SK-N-SH (cell line): ENCODE measurements at regions not wholly inside any gene's neighbourhood (a gene's known extent, or its start where the extent isn't known, plus 50 kb on each side); places are given as distances from the start of the nearest gene placed in this dataset.

ENCODE experiments used
- CTCF ChIA-PET: fragments of 300-600, 350-600 bp; formaldehyde crosslinking; extraction: SDS; loops from one replicate; lab custom pipeline; 2021; lab: Yijun Ruan, JAX
- POLR2A ChIA-PET: fragments of 350-600 bp; sonication (Branson Sonifier 250); formaldehyde crosslinking; extraction: SDS; loops from one replicate; lab custom pipeline; 2020; ENCODE audit warnings: antibody characterized with exemption, inconsistent platforms; lab: Yijun Ruan, JAX
- DNase-seq: peaks from one replicate; pipeline ENCODE4 v3.0.0; 2012
- H2AFZ ChIP-seq: fragments of 200-600 bp; sonication (generic); 2 replicates; pipeline ENCODE4 v1.8.1; 2016; ENCODE audit warnings: antibody characterized with exemption, mild to moderate bottlenecking, low read depth
- H3F3A ChIP-seq: fragments of 200-600 bp; sonication (generic); replicated peaks from 2 replicates; pipeline ENCODE3; 2016; ENCODE audit warnings: antibody characterized with exemption, mild to moderate bottlenecking; ENCODE audit not compliant: insufficient read depth
- H3K27ac ChIP-seq, 2 experiments: fragments of 200-500 bp in 1 of 2; fragments of 200-600 bp in 1 of 2; sonication (Bioruptor generic) in 1 of 2; sonication (generic), shearing (Covaris generic) in 1 of 2; 2 replicates each; pipeline versions ENCODE4 v1.5.1 to v1.6.1; 2014 to 2016; ENCODE audit warnings: low read depth in 2 of 2, inconsistent platforms in 1 of 2, low read length in 1 of 2, mild to moderate bottlenecking in 1 of 2, mixed read lengths in 1 of 2
- H3K27me3 ChIP-seq: fragments of 200-600 bp; sonication (generic), shearing (Covaris generic); 2 replicates; pipeline ENCODE4 v1.6.1; 2016; ENCODE audit warnings: mixed run types; ENCODE audit not compliant: insufficient read depth
- H3K36me3 ChIP-seq, 2 experiments: fragments of 200-500 bp in 1 of 2; fragments of 200-600 bp in 1 of 2; sonication (Bioruptor generic) in 1 of 2; sonication (generic) in 1 of 2; replicated peaks in 1 of 2; 2 replicates each; pipeline versions ENCODE3 to v1.5.1; 2014 to 2016; ENCODE audit warnings: low read length in 1 of 2, mild to moderate bottlenecking in 1 of 2; ENCODE audit not compliant: insufficient read depth in 2 of 2, control insufficient read depth in 1 of 2
- H3K4me1 ChIP-seq, 2 experiments: fragments of 200-500 bp in 1 of 2; fragments of 200-600 bp in 1 of 2; sonication (Bioruptor generic) in 1 of 2; sonication (generic), shearing (Covaris generic) in 1 of 2; 2 replicates each; pipeline versions ENCODE4 v1.5.1 to v1.6.1; 2014 to 2016; ENCODE audit warnings: low read depth in 1 of 2, low read length in 1 of 2, mixed run types in 1 of 2; ENCODE audit not compliant: insufficient read depth in 2 of 2, control insufficient read depth in 1 of 2
- H3K4me2 ChIP-seq: fragments of 200-600 bp; sonication (generic), shearing (Covaris generic); 2 replicates; pipeline ENCODE4 v1.6.1; 2017; ENCODE audit warnings: mixed run types
- H3K4me3 ChIP-seq, 2 experiments: fragments of 200-500 bp in 1 of 2; fragments of 200-600 bp in 1 of 2; sonication (Bioruptor generic) in 1 of 2; sonication (generic), shearing (Covaris generic) in 1 of 2; 2 replicates each; pipeline versions ENCODE4 v1.5.1 to v1.8.1; 2014 to 2016; ENCODE audit warnings: low read depth in 2 of 2, inconsistent platforms in 1 of 2, low read length in 1 of 2, mild to moderate bottlenecking in 1 of 2, mixed read lengths in 1 of 2, moderate library complexity in 1 of 2
- H3K79me2 ChIP-seq: fragments of 200-600 bp; sonication (generic); 2 replicates; pipeline ENCODE4 v1.8.1; 2017; ENCODE audit warnings: mild to moderate bottlenecking; ENCODE audit not compliant: insufficient read depth
- H3K9ac ChIP-seq: fragments of 200-600 bp; sonication (generic); 2 replicates; pipeline ENCODE4 v1.6.1; 2017; ENCODE audit warnings: mixed run types
- H3K9me2 ChIP-seq: fragments of 200-600 bp; sonication (generic); 2 replicates; pipeline ENCODE4 v1.6.1; 2017; ENCODE audit warnings: mixed run types
- H3K9me3 ChIP-seq: fragments of 200-600 bp; sonication (generic); 2 replicates; pipeline ENCODE4 v1.6.1; 2017; ENCODE audit warnings: mixed run types, mild to moderate bottlenecking, moderate library complexity
- H4K20me1 ChIP-seq: fragments of 200-600 bp; sonication (generic); 2 replicates; pipeline ENCODE4 v1.6.1; 2017; ENCODE audit warnings: mild to moderate bottlenecking, mixed run types; ENCODE audit not compliant: insufficient read depth
- CHD2 ChIP-seq: fragments of 150-350 bp; IDR thresholded peaks from 2 replicates; pipeline ENCODE4 v1.6.1; 2018; ENCODE audit warnings: low read length; ENCODE audit not compliant: partially characterized antibody
- CTCF ChIP-seq: fragments of 200-600 bp; sonication (generic); IDR thresholded peaks from 2 replicates; pipeline ENCODE4 v1.6.1; 2017; ENCODE audit warnings: antibody characterized with exemption, mild to moderate bottlenecking, moderate library complexity
- ELF1 ChIP-seq: IDR thresholded peaks from 2 replicates; pipeline ENCODE4 v1.4.0; 2012
- EP300 ChIP-seq, 2 experiments: IDR thresholded peaks; 2 replicates each; pipeline versions ENCODE4 v1.4.0 to v1.6.1; 2012; ENCODE audit warnings: borderline replicate concordance in 1 of 2, low read depth in 1 of 2, low read length in 1 of 2
- FOXM1 ChIP-seq: IDR thresholded peaks from 2 replicates; pipeline ENCODE4 v1.4.0; 2012; ENCODE audit warnings: low read depth, mild to moderate bottlenecking
- GABPA ChIP-seq: IDR thresholded peaks from 2 replicates; pipeline ENCODE4 v1.4.0; 2012; ENCODE audit warnings: low read depth, mild to moderate bottlenecking
- GATA2 ChIP-seq: sonication (generic); formaldehyde crosslinking; IDR thresholded peaks from 2 replicates; pipeline ENCODE4 v1.5.0; 2020; ENCODE audit warnings: mild to moderate bottlenecking, missing genetic modification reagents
- JUND ChIP-seq: IDR thresholded peaks from 2 replicates; pipeline ENCODE4 v1.4.0; 2012
- MXI1 ChIP-seq: IDR thresholded peaks from 2 replicates; pipeline ENCODE4 v1.6.1; 2012; ENCODE audit warnings: mild to moderate bottlenecking, low read depth, low read length, improper control_type of control experiment
- RAD21 ChIP-seq: IDR thresholded peaks from 2 replicates; pipeline ENCODE4 v1.6.1; 2012; ENCODE audit warnings: mild to moderate bottlenecking, low read length
- RCOR1 ChIP-seq: fragments of 150-350 bp; IDR thresholded peaks from 2 replicates; pipeline ENCODE4 v1.6.1; 2017; ENCODE audit warnings: antibody characterized with exemption, low read length
- REST ChIP-seq: IDR thresholded peaks from 2 replicates; pipeline ENCODE4 v1.6.1; 2012; ENCODE audit warnings: mild to moderate bottlenecking, low read depth, low read length, moderate library complexity
- RFX5 ChIP-seq: IDR thresholded peaks from 2 replicates; pipeline ENCODE4 v1.6.1; 2012; ENCODE audit warnings: mild to moderate bottlenecking, improper control_type of control experiment, low read length
- RXRA ChIP-seq: IDR thresholded peaks from 2 replicates; pipeline ENCODE4 v1.4.0; 2012; ENCODE audit warnings: low read depth, mild to moderate bottlenecking, borderline replicate concordance
- SMC3 ChIP-seq: IDR thresholded peaks from 2 replicates; pipeline ENCODE4 v1.6.1; 2012; ENCODE audit warnings: low read depth, low read length, improper control_type of control experiment
- TAF1 ChIP-seq: IDR thresholded peaks from 2 replicates; pipeline ENCODE4 v1.6.1; 2012; ENCODE audit warnings: low read depth, mild to moderate bottlenecking, low read length, moderate library complexity, borderline replicate concordance
- USF2 ChIP-seq: fragments of 150-350 bp; IDR thresholded peaks from 2 replicates; pipeline ENCODE4 v1.6.1; 2017; ENCODE audit warnings: antibody characterized with exemption, low read length, low read depth, borderline replicate concordance
- ZBTB33 ChIP-seq: IDR thresholded peaks from 2 replicates; pipeline ENCODE4 v1.4.0; 2012; ENCODE audit warnings: low read depth, borderline replicate concordance
- WGBS: methylation state at CpG from one replicate; pipeline ENCODE4 v1.1.6; 2017; ENCODE audit warnings: low lambda C conversion rate; 5-methylcytosine and 5-hydroxymethylcytosine counted together
- TF ChIP-seq, protein P1 (sequence below): IDR thresholded peaks from 2 replicates; pipeline ENCODE4 v1.4.0; 2012; ENCODE audit warnings: low read depth, borderline replicate concordance

GRCh38 chr6:149263321-149263720 is 54.2 kb upstream of the TAB2 start:
- TF ChIP-seq, protein P1, sequence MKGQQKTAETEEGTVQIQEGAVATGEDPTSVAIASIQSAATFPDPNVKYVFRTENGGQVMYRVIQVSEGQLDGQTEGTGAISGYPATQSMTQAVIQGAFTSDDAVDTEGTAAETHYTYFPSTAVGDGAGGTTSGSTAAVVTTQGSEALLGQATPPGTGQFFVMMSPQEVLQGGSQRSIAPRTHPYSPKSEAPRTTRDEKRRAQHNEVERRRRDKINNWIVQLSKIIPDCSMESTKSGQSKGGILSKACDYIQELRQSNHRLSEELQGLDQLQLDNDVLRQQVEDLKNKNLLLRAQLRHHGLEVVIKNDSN: no peak
- TF ChIP-seq RXRA (no peak), SMC3 (no peak), JUND (no peak), FOXM1 (no peak)
- TF ChIP-seq, all 33 proteins: peak for 0
- Histone ChIP-seq H4K20me1 (no peaks in the 10 kb centered on the region), H3K36me3 (no peaks in the 10 kb centered on the region), H3K4me3 (no peak overlapping the region), H3K4me2 (no peak overlapping the region), H3K9me3 (no peaks in the 10 kb centered on the region), H3F3A (no peaks in the 10 kb centered on the region), H3K9me2 (no peaks in the 10 kb centered on the region), H3K27ac (no peak overlapping the region), H3K4me1 (no peaks in the 10 kb centered on the region; a peak in 1 of 4 replicates), H3K27me3 (no peaks in the 10 kb centered on the region), H2AFZ (no peak overlapping the region), H3K79me2 (no peaks in the 10 kb centered on the region), H3K9ac (no peak overlapping the region)
- POLR2A ChIA-PET: no interaction called here
- DNase-seq: no peak
- CTCF ChIA-PET: interaction anchor here (0.6 kb wide), 1 partner anchor 210 kb away, joined by 3 read pairs; no protein-coding TSS in a partner anchor
- WGBS: 92% methylated on average over 2 of the region's 2 CpGs

GRCh38 chr6:149264629-149265028 is 52.9 kb upstream of the TAB2 start:
- CTCF ChIA-PET: no interaction called here
- no peak for TF ChIP-seq CHD2
- no peak for TF ChIP-seq MXI1
- no peak for TF ChIP-seq ELF1
- TF ChIP-seq REST: no peak
- TF ChIP-seq JUND: no peak
- no peak for TF ChIP-seq RAD21
- TF ChIP-seq ZBTB33: no peak
- TF ChIP-seq RCOR1: no peak
- TF ChIP-seq EP300 (IDR thresholded peaks at IDR 0.05; ENCODE audit: borderline replicate concordance in 1 of 2, low read depth in 1 of 2, low read length in 1 of 2): no peak
- no peak for TF ChIP-seq SMC3
- TF ChIP-seq CTCF: no peak
- TF ChIP-seq RFX5: no peak
- TF ChIP-seq GABPA: no peak
- TF ChIP-seq GATA2 (CRISPR knock-in tag): no peak
- TF ChIP-seq USF2: no peak
- no peak for TF ChIP-seq TAF1
- no peak for TF ChIP-seq FOXM1
- POLR2A ChIA-PET: no interaction called here

More at GRCh38 chr6:149264629-149265028, 52.9 kb upstream of the TAB2 start:
- H4K20me1 ChIP-seq: no peaks in the 10 kb centered on the region
- no peak overlapping the region for H3K4me3 ChIP-seq
- DNase-seq: no peak
- no peak overlapping the region for H3K9ac ChIP-seq
- H3K4me1 ChIP-seq: no peaks in the 10 kb centered on the region; a peak in 1 of 4 replicates
- H3K27ac ChIP-seq: no peak overlapping the region
- no peaks in the 10 kb centered on the region for H3K36me3 ChIP-seq
- H3K9me2 ChIP-seq: no peaks in the 10 kb centered on the region
- no peaks in the 10 kb centered on the region for H3F3A ChIP-seq
- H2AFZ ChIP-seq: no peak overlapping the region
- no peaks in the 10 kb centered on the region for H3K27me3 ChIP-seq
- no peaks in the 10 kb centered on the region for H3K9me3 ChIP-seq
- H3K4me2 ChIP-seq: no peak overlapping the region
- no peaks in the 10 kb centered on the region for H3K79me2 ChIP-seq
- WGBS: 86% methylated on average over 5 of the region's 5 CpGs
